ENCODE measurements at regions not wholly inside any gene's neighbourhood (a gene's known extent, or its start where the extent isn't known, plus 50 kb on each side); places are given as distances from the start of the nearest gene placed in this dataset.
"Not testable (repeated sequence)": the region's sequence is repeated elsewhere in the genome, so short reads cannot be mapped to it uniquely, and the experiment has no call there.

DNA sequence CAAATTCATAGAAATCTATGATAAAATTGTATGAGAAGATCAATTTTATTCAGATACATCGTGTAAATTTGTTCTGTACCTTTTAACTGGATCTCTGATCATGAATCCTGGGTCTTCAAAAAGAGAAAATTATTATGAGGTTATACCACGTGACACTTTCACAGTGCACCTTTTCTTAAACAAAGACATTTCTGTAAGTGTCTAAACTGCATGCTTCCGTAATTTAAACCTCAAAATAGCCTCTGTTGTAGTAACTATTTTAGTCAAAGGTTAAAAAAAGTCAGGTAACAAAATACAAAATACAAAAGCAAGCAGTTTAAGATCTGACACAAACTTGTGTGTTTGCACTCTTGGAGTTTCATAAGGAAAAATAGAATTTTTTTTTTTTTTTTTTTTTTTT, 171.3 kb downstream of the SPIN4 start:
- not testable (repeated sequence) for DNase-seq (ENCODE audit: low read depth in 2 of 2)

DNA sequence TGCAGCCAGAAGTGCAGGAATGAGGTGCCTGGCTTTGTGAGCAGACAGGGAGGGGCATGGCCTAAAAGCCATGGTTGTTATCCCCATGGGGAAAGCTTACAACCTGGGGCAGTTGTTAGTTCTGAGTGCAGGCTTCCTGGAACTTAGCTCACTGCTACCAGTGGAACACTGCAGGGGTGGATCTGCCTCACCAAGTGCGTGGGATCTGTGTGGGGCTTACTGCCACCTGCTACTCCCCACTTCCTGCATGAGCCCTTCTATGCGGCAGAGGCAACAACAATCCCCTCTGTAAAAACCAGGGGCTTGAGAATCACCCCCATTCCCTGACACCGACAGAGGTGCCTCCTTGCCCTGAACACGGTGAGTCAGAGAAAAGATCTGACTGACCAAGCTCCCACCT, 174.6 kb downstream of the SPIN4 start:
- DNase-seq (ENCODE audit: low read depth in 2 of 2), result not testable (repeated sequence)

DNA sequence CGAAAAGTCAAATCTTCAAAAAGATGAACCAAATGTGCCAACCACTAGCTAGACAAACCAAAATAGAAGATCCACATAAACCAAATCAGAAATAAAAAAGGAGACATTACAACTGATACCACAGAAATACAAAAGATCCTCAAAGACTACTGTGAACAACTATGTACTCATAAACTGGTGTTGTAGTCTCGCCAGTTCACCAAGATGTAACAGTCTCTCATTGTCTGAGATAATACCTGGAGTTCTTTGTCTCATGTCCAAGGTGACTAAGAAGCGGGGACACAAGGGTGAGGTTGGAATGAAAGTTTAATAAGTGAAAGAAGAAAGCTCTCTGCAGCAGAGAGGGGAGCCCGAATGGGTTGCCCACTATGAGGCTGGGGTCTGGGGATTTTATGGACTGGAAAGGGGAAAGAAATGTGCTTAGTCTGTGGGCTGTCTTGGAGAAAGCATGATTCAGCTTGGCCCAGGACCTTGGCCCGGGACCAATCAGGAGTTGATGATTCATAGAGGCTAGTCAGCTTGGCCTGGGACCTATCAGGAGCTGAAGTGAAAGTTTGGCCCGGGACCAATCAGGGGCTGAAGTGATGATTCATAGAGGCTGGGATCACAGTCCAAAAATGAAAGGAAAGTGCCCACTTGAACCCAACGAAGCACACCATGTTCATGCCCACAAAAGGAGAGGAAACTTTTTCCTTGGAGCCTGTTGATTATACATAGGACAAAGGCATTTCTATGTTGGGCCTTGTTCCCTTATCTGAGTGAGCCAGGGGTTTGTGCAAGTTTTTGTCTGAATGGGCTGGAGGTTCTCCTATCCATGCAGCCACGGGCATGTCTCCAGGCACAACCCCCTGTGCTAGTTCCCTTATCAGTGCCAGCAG, 177.1 kb downstream of the SPIN4 start:
- not testable (repeated sequence) for DNase-seq (ENCODE audit: low read depth in 2 of 2)

DNA sequence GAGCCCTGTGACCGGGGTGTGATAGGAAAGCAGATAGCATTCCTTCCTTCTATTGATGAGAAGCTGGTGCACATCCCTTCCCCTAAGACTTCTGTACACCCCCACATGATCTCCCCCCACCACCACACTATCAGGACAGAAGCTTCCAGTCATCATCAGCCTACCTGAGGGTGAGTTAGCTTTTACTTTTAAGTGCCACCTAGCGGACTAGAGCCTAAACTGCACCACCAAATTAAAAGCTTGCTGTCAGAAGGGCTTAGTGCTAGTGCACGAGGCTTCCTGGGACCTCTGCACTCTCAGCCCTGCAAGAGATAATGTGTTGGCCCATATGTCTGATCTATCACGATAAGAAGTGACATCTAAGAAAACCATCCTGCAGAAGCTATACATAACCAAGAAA, 181.7 kb downstream of the SPIN4 start:
- not testable (repeated sequence) for DNase-seq (ENCODE audit: low read depth in 2 of 2)

DNA sequence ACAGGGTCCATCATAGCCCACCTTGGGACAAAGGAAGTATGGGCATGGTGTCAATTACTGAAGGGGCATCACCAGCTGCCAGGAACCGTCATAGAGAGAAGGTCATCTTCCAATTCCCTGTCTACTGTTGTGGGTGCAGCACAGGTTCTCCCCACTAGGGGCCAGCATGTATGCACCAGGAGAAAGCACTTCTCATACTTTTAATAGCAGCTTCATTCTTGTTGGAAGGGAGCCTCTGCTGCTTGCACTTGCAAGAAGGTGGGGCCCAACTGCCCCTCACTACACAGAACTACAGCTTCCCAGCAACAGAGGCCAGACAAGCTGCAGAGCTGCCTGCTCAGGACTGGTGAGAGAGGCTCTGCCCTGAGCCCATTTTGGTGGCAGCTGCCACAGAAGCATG, 182.2 kb downstream of the SPIN4 start:
- DNase-seq (ENCODE audit: low read depth in 2 of 2), result not testable (repeated sequence)

DNA sequence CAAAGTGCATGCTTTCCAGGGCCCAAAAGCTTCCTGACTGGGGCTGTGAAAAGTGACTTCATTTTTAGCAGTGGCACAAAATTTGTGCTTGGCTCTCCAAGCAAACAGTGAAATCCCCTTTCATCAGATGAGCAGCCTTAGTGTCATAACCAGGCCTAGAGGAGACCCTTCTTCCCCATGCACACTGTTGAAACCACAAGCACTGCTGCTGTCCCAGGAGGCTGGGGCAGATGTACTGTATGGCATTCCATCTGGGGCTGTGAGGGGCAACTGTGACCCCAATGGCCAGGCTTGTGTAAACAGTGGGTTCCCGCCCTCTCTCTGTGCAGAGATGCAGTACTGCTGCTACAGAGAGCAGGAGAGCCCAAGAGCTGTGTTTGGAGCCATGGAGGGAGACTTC, 184.1 kb downstream of the SPIN4 start:
- not testable (repeated sequence) for DNase-seq (ENCODE audit: low read depth in 2 of 2)

DNA sequence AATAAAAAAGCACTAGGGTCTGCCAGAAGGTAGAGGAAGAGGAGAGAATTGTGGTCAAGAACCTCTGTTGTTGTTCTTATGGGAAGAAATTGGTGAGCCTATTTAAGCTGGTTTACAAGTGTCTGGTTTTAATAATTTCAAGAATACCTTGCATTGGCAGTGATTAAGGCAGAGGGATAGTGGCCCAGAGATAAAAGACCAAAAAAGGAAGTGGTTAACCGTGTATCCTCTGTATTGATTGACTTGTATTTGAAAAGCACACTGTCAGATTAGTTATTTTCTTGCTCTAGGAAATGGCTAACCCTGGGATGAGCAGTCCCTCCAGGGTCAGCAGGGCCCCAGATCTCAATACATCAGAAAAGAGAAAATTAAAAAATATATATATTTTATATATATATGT, 190.1 kb downstream of the SPIN4 start:
- not testable (repeated sequence) for DNase-seq (ENCODE audit: low read depth in 2 of 2)

DNA sequence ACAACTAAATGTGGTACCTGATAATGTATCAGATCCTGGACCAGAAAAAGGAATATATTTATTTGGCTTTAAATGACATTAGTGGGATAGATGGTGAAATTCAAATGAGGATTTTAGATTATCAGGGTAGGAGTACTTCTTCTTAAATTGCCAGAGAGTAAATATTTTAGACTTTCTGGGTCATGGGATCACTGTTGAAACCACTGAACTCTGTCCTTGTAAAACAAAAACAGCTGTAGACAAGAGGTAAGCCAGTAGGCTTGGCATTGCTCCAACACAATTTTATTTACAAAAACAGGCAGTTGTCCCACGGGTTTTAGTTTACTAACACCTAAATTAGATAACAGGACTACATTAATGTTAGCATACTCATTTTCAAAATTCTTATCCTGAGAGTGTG, 190.8 kb downstream of the SPIN4 start:
- not testable (repeated sequence) for DNase-seq (ENCODE audit: low read depth in 2 of 2)

DNA sequence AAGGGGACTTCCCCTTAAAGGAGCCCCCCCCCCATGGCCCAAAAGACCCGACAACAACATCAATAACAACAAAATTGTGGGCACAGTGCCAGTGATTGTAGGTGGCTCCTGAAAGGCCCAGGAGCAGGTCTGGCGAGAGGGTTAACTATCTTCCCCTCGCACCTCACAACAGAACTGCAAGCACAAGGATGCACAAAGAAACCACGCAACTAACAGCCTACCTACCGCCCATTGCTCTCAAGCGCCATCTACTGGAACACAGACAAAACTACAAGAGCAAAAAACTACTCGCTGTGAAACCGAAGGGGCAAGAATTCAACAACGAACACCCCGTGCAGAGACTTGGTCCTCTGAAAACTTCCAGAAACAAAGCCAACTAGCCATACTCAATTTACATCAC, 205.6 kb downstream of the SPIN4 start:
- not testable (repeated sequence) for DNase-seq (ENCODE audit: low read depth in 2 of 2)

DNA sequence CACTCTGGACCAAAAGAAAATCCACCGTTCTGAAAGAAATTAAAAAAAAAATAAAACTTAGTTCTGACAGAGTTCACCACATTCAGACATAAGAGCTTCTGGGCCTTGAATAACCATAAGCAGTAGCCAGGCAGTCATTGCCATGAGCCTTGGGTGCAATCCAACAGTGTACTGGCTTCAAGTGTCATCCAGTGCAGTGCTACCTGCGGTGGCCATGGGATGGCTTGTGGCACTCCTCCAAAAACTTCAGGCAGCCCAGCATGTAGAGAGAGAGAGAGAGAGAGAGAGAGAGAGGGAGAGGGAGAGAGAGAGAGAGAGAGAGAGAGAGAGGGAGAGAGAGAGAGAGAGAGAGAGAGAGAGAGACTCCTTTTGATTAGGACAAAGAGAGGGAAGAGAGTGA, 208.5 kb downstream of the SPIN4 start:
- not testable (repeated sequence) for DNase-seq (ENCODE audit: low read depth in 2 of 2)

DNA sequence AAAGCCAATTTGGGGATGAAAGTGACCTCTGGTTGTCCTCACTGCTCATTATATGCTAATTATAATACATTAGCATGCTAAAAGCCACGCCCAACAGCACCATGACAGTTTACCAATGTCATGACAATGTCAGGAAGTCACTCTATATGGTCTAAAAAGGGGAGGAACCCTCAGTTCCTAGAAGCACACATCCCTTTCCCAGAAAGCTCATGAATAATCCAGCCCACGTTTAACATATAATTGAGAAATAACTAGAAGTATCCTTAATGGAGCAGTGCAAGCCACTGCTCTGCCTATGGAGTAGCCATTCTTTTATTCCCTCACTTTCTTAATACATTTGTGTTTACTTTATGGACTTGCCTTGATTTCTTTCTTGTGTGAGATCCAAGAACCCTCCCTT, 215.3 kb downstream of the SPIN4 start:
- DNase-seq (ENCODE audit: low read depth in 2 of 2), result not testable (repeated sequence)

DNA sequence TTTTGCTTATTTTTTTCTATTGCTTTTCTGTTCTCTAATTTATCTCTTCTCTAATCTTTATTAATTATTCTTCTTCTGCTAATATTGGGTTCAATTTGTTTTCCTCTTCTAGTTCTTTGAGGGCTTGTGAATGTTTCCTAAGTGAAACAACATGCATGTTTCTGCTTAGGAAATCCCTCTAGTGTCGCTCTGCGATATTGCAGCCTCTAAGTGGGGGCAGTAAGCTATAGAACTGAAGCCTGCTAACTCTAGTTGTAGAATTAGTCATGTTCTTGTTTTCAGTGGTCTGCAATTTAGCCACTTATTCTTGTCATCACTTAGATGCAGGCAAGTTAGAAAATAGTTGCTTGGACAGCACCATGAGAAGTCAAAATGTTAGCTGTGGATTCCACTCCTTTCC, 222.6 kb downstream of the SPIN4 start:
- no peak for DNase-seq (ENCODE audit: low read depth in 2 of 2)

DNA sequence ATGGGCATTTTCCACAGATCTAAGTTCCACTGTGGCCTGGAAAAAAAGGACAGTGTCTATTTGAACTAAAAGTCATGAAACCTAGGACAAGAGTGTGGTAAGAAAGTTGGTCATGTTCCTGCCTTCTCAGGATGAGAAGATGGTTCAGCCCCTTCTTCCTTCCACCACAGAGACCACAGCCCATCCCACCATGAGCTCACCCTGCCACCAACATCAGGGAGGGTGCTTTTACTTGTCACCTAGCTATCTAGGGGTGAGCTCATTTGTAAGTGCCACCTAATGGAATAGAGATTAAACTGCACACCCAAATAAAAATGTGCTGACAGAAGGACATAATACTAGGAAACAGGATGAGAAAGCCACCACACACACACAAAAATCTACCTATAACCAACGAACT, 235.9 kb downstream of the SPIN4 start:
- no peak for DNase-seq (ENCODE audit: low read depth in 2 of 2)

DNA sequence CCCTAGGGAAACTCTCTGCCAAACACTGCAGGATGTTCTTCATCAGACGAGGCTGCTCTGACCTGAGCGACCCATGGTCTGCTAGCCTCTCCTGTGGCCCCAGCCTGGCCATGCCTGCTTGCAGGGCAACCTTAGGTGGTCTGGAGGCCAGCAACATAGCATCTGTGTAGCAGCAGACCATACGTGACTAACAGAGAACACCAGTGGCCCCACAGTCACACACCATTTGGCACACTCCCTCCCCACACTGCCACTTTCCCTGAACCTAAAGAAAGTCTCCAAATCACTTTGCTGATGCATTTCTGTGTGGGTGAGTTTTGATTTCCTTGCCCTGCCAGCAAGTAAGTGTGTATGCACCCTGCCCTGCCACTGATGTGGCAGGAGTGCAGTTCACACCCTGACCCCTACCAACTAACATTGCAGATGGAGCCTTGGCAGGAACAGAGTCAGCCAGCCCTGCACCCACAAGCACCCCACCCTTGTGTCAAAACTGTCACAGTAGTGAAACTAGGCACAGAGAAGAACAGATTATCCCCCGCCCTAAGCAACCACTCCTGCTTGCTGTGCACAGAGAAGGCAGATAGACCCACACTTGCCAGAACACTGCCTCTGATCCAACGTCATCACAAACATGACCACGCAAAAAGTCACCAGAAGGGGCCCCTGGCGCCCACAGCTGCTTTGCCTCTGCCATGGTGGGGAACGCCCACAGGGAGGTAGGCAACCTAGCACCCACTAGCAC, 249.1 kb downstream of the SPIN4 start:
- DNase-seq (ENCODE audit: low read depth in 2 of 2), result no peak

DNA sequence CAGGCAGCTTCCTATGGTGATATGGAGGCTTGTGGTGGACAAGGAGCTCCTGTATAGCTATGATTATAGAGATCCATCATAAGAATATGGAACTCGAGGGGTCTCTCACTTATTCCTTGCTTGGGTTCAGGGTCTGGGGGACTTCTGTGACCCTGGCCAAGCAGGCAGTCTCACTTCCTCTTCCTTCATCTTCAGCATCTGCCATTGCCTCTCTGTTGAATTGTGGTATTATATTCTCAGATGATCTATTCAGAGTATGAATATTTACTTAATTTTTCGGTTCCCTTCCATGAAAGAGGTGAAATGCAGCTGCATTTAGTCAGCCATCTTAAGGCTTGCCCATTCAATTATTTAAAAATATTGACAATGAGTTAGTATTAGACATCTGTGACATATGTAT, 292.9 kb downstream of the SPIN4 start:
- DNase-seq (ENCODE audit: low read depth in 2 of 2), result no peak

DNA sequence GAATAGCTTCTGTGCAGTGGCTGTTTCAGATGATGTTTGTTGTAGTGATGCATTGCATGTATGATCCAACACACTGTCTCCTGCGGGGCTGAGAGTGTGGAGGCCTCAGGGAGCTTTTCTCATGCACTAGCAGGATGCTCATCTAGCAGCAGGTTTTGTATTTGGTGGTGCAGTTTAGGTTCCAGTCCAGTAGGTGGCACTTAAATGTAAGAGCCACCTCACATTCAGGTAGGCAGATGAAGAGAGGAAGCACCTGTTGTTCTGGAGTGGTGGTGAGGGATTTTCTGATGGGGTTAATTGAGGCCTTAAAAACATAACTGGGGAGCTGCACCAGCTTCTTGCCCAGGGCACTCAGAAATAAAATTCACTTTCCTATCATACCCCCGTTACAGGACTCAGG, 300.9 kb downstream of the SPIN4 start:
- DNase-seq (ENCODE audit: low read depth in 2 of 2), result no peak

DNA sequence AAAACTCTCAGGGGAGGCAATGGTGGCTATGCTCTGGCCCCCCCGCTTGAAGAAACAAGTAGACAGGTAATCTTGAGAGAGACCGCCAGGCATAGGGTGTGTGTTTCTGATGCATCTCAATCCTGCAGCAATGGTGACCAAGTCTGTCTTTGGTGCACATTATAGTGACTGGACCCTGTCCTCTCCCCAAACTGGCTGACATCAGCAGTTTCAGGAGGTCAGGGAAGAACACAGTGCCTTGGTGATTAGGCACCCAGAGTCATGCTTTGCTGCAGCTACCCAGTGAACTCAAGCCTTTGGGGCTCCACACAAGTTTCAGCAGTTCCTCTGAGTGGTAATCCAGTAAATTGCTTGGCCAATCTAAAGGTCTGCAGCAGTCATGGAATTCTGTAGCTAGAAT, 318.3 kb downstream of the SPIN4 start:
- no peak for DNase-seq (ENCODE audit: low read depth in 2 of 2)

DNA sequence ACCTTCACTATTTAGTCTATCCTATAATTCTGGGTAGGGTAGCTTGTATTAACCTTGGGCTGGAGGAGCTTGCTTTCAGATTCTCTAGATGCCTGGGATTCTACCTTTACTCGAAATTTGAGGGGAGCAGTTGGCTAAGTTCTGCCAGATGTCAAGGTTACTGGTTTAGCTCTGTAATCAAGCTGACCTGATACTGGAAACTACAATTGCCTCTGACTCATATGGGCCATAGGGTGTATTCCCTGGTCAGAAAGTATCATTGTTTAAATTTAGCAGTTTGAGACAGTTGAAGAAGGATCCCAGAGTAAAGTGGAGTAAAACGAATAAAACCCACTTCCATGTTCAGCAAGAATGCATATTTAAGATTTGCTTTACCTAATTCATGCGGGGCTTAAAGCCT, 337.6 kb downstream of the SPIN4 start:
- DNase-seq (ENCODE audit: low read depth in 2 of 2), result no peak

DNA sequence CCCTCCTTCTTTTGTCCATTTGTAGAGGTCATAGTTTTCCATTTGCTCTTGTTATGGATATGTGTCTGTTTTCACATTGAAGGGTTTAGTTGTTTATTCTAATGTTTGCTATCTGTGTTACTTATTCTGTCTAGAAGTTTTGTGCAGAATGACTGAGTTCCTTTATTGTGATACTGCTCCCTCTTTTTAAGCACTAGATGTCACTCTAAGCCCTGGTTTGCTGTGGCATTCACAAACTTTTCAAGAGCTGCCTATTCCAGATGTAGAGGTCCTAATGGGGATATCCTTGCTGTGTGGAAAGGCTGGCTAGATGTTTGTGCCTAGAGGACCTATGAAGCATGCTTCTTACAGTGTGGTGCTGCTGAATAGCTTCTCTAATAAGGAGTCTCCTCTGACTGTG, 338.6 kb downstream of the SPIN4 start:
- DNase-seq (ENCODE audit: low read depth in 2 of 2), result no peak

DNA sequence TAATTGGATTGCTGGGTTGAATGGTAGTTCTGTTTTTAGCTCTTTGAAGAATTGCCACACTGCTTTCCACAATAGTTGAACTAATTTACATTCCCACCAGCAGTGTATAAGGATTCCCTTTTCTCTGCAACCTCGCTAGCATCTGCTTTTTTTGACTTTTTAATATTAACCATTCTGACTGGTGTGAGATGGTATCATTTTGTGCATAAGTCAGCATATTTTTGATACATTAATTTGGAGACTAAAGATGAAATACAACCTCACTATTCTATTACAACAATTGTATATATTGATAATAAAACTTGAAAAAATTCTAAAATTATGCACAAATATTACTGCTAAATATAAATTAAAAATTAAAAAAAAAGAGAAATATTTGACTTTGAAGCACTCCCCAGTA, 350.9 kb downstream of the SPIN4 start:
- DNase-seq (ENCODE audit: low read depth in 2 of 2), result not testable (repeated sequence)

All from fibroblast of skin of left biceps (primary cell).